ENCODE measurements at regions not wholly inside any gene's neighbourhood (a gene's known extent, or its start where the extent isn't known, plus 50 kb on each side); places are given as distances from the start of the nearest gene placed in this dataset.
A peak's percentile ranks its signal among the peaks of the same experiment; 100 is the strongest.

DNA sequence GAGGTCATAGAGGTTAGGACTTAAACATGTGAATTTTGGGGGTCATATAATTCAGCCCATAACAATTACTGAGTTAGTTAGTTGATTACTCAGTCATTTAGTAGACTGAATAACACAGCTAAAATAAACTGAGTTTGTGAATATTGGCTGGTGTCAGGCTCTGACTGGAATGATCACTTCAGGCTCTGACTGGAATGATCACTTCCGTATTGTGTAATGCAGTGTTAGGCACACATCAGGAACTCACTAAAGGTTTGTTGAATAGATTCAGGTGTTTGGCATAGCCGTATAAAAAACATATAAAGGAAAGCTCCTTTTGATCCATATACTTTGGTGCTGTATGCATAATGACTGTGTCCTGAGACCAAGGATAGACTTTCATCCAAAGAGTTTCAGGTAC is 610.5 kb downstream of the INSC start:
- TF ChIP-seq, protein P1, sequence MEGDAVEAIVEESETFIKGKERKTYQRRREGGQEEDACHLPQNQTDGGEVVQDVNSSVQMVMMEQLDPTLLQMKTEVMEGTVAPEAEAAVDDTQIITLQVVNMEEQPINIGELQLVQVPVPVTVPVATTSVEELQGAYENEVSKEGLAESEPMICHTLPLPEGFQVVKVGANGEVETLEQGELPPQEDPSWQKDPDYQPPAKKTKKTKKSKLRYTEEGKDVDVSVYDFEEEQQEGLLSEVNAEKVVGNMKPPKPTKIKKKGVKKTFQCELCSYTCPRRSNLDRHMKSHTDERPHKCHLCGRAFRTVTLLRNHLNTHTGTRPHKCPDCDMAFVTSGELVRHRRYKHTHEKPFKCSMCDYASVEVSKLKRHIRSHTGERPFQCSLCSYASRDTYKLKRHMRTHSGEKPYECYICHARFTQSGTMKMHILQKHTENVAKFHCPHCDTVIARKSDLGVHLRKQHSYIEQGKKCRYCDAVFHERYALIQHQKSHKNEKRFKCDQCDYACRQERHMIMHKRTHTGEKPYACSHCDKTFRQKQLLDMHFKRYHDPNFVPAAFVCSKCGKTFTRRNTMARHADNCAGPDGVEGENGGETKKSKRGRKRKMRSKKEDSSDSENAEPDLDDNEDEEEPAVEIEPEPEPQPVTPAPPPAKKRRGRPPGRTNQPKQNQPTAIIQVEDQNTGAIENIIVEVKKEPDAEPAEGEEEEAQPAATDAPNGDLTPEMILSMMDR (IDR thresholded peaks at IDR 0.05), result no peak
- TF ChIP-seq POLR2A (IDR thresholded peaks at IDR 0.05) (no peak), EP300 (IDR thresholded peaks at IDR 0.05) (no peak), POLR2AphosphoS5 (IDR thresholded peaks at IDR 0.05) (no peak)
- 90 to 94% methylated on average over 2 of the region's 2 CpGs for WGBS, 2 donors (ENCODE audit: low coverage in 1 of 2)
- Histone ChIP-seq H3K4me3 (no peak overlapping the region), H3K4me1 (peaks cover 0 to 8% (median 0%) of the 10 kb centered on the region in 3 donors), H3K27me3 (no peaks in the 10 kb centered on the region), H3K27ac (no peak overlapping the region), H3K9me3 (no peaks in the 10 kb centered on the region), H3K36me3 (no peaks in the 10 kb centered on the region)
- ATAC-seq, result no peak

DNA sequence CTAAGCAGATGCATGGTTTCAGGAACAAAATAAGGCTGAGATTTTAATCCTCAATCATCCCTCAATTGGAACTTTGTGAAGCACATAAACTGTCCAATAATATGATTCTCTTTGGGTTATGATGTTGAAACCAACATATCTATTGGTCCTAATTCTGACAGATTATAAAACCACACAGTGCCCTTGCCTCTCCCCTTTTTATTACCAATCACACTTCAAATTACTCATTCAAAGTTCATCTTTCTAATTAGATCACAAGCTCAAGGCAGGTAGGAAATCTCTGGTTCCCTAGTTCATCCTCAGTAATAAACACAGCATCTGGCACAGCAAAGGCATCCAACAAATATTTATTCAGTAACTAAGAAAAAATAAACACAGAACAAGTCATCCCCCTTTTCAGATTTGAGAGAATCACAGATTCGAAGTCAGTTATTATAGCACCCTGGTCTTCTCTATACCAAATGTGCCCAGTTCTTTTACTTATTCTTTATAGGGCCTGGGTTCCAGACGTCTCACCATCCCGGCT is 611.6 kb downstream of the INSC start:
- 83 to 88% methylated on average over 3 of the region's 3 CpGs for WGBS, 2 donors (ENCODE audit: low coverage in 1 of 2)
- H3K4me1 ChIP-seq, result peaks cover 0 to 8% (median 0%) of the 10 kb centered on the region in 3 donors
- no peaks in the 10 kb centered on the region for H3K9me3 ChIP-seq
- H3K27me3 ChIP-seq, result no peaks in the 10 kb centered on the region
- H3K4me3 ChIP-seq, result no peak overlapping the region
- TF ChIP-seq POLR2AphosphoS5 (IDR thresholded peaks at IDR 0.05), result no peak
- no peak for TF ChIP-seq EP300 (IDR thresholded peaks at IDR 0.05)
- TF ChIP-seq, protein P1 (IDR thresholded peaks at IDR 0.05), result no peak
- no peak for TF ChIP-seq POLR2A (IDR thresholded peaks at IDR 0.05)
- ATAC-seq, result no peak
- H3K27ac ChIP-seq, result peak overlapping the region in 1 of 4 donors; percentile 13
- no peaks in the 10 kb centered on the region for H3K36me3 ChIP-seq

DNA sequence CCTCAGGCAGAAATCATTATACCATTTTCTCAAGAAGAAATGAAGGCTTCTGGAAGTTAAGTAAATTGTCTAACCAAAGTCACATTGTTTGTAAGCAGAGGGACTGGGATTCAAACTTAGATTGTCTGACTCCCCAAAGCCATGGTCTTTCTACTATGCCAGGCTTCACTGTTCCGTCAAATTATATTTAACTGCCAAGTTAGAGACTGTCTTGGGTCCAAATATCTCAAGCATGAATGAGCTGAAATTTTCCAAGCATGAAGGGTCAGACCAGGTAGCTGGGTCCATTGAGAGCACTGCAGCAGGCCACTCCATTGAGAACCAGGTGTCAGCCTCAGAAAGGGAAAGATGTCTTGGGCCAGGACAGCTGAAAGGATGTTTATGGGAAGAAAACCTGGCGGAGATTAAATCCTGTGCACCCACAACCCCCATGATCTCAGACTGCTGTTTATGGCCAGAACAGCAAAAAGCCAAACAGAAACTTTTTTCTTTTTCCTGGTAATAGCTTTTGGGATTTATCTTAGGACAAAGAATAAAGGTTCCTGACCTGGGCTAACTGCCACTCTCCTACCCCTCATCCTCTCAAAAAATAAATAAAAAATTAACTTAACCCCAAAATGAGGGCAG is 612.3 kb downstream of the INSC start:
- 49 to 56% methylated on average over 1 to 2 of the region's 2 CpGs for WGBS, 2 donors (ENCODE audit: low coverage in 1 of 2)
- Histone ChIP-seq H3K36me3 (no peaks in the 10 kb centered on the region), H3K27me3 (no peaks in the 10 kb centered on the region), H3K4me1 (peaks cover 0 to 8% (median 0%) of the 10 kb centered on the region in 3 donors), H3K9me3 (no peaks in the 10 kb centered on the region), H3K4me3 (no peak overlapping the region), H3K27ac (peak overlapping the region in 1 of 4 donors; percentile 13)
- TF ChIP-seq EP300 (IDR thresholded peaks at IDR 0.05) (no peak), POLR2AphosphoS5 (IDR thresholded peaks at IDR 0.05) (no peak), POLR2A (IDR thresholded peaks at IDR 0.05) (no peak)
- TF ChIP-seq, protein P1 (IDR thresholded peaks at IDR 0.05), result no peak
- no peak for ATAC-seq

DNA sequence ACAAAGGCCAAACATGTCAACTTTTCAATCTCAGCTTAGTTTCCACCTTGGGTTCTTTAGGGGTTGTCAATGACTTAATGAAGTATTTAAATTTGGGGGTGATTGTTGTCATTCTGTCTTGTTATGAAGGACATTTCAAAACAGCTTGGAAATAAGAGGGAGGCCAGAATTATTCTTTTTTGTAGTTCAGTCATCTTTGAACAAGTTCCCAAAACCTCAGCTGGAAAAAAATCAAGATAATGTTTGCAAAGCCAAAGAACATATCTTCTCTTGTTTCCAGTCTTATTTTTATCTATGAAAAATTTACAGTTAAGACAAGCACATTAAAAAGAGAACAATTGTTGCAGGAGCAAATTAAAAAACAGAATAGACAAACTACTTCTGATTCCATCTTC is 612.8 kb downstream of the INSC start:
- H3K36me3 ChIP-seq, result no peaks in the 10 kb centered on the region
- H3K27ac ChIP-seq, result no peak overlapping the region
- no peak overlapping the region for H3K4me3 ChIP-seq
- H3K27me3 ChIP-seq, result no peaks in the 10 kb centered on the region
- H3K9me3 ChIP-seq, result no peaks in the 10 kb centered on the region
- peaks cover 0 to 8% (median 0%) of the 10 kb centered on the region in 3 donors for H3K4me1 ChIP-seq
- no peak for TF ChIP-seq POLR2AphosphoS5 (IDR thresholded peaks at IDR 0.05)
- no peak for TF ChIP-seq POLR2A (IDR thresholded peaks at IDR 0.05)
- TF ChIP-seq, protein P1 (IDR thresholded peaks at IDR 0.05), result no peak
- TF ChIP-seq EP300 (IDR thresholded peaks at IDR 0.05), result no peak
- ATAC-seq, result no peak

DNA sequence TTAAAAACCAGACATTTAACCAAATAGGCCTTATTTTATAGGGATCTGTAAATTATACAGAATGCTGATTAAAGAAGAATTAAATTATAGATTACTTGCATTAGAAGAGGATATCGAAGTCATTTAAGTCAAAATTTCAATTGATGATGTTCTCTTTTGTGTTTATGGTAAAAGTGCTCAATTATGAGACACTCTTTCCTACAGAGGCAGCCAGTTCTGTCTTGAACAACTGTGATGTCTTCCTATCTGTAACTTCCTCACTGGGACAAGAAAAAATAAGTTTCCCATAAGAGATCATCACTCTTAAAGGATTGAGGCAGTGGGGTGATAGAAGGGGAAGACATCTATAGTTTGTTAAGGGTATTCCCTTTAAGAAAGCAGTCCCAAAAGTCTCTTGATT is 613.5 kb downstream of the INSC start:
- Histone ChIP-seq H3K9me3 (no peaks in the 10 kb centered on the region), H3K4me1 (peaks cover 0 to 8% (median 0%) of the 10 kb centered on the region in 3 donors), H3K27me3 (no peaks in the 10 kb centered on the region), H3K4me3 (no peak overlapping the region), H3K27ac (no peak overlapping the region), H3K36me3 (no peaks in the 10 kb centered on the region)
- WGBS, 2 donors (ENCODE audit: low coverage in 1 of 2), result 78 to 100% methylated on average over 1 of the region's 1 CpG
- no peak for ATAC-seq
- TF ChIP-seq, protein P1 (IDR thresholded peaks at IDR 0.05), result no peak
- TF ChIP-seq POLR2A (IDR thresholded peaks at IDR 0.05) (no peak), EP300 (IDR thresholded peaks at IDR 0.05) (no peak), POLR2AphosphoS5 (IDR thresholded peaks at IDR 0.05) (no peak)
